Superior temporal gyrus (tissue), 1 donor: ENCODE measurements at regions not wholly inside any gene's neighbourhood (a gene's known extent, or its start where the extent isn't known, plus 50 kb on each side); places are given as distances from the start of the nearest gene placed in this dataset.
A peak's percentile ranks its signal among the peaks of the same experiment; 100 is the strongest.

ENCODE experiments used
- DNase-seq: peaks from one replicate; pipeline ENCODE4 v3.0.0-alpha.2; 2016; ENCODE audit errors: extremely low spot score

DNA sequence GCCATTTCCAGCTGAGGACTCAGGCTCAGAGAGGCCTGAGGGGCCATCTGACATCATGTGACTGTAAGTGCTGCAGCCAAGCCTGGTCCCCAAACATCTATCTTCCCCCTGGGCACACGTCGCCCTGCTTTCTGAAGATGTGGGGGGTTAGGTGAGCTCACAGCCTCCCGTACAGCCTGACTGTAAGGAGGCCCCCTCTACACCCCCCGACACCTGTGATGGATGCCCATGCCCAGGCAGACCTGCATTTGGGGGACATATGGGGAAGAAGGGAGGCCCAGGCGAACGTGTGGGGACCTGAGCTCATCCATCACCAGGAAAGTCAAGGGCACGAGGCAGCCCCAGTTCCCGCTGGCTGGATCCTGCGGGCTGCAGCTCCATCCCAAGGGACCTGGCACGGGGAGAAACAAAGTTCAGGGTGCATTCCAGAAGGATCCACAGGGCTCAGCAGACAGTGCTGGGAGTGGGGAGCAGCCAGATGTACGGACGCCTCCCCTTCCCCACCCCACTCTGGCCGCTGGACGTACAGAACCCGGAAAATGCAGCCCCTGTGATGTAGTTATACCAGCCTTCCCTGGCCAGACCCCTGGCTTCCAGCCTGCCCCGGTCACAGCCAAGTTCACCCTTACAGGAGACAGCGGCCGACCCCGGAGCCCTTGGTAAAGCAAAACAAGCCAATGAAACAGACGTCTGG is 1431.4 kb downstream of the BRD1 start:
- DNase-seq, result no peak

DNA sequence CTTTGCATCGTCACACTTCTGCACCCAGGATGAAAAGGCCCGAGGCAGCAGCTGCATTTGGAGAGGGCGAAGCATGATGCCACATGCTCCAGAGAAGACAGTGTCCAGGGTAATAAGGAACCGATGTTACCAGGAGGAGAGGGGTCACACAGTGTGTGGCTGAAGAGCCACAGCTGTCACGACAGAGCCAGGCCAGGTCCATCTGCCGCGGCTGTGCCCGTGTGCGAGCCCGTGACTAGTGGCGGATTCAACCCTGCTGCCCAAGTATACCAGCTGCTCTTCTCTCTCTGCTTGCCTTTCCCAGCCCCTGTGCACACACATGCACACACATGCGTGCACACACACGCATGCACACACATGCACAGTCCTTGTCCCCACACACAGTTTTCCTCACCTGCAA is 1432.5 kb downstream of the BRD1 start:
- DNase-seq, result no peak

GRCh38 chr22:48394787-48395186 is 1432.9 kb downstream of the BRD1 start:
- no peak for DNase-seq

DNA sequence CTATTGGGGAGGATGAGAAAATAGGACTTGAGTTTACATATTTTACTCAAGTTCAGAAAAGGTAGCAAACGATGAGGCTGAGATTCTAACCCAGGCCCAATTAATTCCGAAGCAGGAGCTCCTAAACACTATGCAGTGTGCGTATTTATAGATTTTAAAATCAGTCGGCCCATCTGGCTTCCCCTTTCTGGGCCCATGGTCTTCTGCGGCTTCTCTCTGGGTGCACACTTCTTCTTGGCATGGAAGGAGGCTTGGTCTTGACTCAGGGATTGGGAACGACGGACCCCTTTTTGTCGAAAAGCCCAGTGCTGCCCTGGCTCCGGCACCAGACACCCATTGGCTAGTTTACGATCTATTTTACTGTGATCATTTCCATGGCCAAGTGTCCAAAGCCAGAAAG is 1433.8 kb downstream of the BRD1 start:
- no peak for DNase-seq

DNA sequence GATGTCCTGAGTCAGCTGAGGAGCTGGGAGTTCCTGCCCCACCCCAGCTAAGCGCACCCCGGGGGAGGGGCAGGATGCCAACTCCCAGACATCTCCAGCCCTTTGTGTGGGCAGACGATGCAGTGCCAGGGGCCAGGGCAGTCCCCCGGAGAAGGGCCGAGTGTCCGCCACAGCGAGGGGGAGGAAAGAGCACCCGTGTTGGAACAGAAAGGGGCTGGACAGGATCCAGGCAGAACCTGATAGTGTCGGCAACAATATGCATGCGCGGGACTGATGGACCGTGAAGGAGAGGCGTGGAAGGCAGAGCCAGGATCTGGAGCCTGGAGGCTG is 1434.7 kb downstream of the BRD1 start:
- no peak for DNase-seq

DNA sequence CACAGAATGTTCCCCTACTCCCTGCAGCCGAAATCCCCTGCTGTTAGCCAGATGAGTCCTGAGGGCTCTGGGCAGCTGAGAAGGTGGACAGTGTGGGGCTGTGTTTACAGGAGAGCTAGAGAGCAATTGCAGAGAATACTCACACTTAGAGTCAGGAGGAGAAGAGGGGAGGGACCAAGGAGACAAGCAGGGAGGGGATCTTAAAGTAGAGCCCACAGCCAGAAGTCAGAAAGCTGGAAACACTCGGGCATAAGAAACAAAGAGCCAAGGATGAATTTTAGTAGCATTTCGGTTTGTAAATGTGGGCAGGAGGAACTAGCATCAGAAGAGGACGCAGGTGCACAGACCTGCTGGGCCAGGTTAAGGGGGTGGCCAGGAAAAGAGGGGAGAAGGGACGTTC is 1435.9 kb downstream of the BRD1 start:
- no peak for DNase-seq

DNA sequence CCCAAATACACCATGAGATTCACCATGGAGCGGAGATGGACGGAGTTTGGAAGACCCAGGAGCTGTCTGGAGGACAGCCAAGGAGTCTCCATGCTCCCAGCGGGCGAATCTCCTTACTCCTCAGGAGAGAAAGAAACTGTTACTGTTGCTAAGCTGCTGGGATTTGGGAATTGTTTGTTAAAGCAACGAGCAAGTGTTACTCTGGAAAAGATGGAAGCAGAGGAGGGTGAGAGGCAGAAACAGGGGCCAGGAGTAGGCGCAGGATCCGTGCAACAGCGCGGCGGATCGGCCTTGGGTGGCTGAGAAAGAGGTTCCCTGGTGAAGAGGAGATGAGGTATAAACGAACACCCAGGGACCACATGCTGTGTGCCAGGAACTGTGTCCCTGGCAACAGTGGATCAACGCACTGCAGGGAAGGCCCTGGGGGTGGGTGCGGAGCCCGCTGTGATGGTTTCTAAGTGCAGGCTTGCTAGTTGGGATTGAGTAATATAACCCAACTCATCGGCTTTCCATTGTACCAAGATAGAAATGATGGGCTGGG is 1436.4 kb downstream of the BRD1 start:
- DNase-seq, result peak; percentile 24

- no peak for DNase-seq
Observed at GRCh38 chr22:48389916-48390315, 1437.8 kb downstream of the BRD1 start.

- DNase-seq, result no peak
Observed at GRCh38 chr22:48382197-48382596, 1445.5 kb downstream of the BRD1 start.

DNA sequence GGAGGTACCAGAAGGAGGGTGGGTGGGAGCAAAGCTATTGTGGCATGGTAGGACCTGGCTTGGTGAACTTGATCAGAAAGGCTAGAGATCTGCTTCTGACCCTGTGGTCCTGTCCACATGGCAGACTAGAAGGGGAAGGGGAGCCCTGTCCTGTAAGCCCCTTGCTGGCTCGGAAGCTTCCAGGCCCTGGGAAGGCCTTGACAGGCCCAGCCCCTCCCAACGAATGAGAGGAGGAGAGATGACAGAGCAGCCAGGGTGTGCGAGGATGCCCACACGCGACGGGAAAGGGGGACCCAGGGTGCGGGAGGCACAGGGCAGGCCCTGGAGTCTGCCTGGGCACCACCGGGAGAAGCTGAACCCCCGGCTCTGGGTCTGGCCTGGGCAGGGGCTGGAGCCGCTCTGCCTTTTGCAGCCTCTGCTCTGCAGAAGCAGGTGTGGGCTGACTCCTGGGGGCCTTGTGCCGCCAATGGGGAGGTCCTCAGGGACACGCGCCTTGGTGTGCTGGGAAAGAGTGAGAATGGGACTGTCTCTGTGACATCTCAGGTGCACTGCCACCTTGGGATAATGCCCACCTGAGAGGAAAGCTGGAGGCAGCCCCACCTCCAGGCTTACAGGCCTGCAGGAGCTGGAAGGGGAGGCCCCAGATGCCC is 1447.5 kb downstream of the BRD1 start:
- no peak for DNase-seq

- DNase-seq, result no peak
Observed at GRCh38 chr22:48379371-48379770, 1448.3 kb downstream of the BRD1 start.

DNA sequence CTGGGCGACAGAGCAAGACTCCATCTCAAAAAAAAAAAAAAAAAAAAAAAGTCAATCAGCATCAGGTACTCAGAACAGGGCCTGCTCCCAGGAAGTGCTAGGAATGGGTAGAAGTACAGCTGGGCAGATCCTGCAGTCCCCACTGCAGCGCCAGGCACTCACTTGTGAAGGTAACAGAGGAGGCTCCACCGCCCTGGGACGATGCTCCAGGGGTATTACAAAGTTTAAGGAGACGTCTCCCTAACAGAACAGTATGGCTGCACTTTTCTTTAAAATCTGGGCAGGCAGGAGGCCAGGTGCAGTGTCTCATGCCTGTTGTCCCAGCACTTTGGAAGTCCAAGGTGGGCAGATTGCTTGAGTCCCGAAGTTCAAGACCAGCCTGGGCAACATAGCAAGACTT is 1449.0 kb downstream of the BRD1 start:
- no peak for DNase-seq

DNA sequence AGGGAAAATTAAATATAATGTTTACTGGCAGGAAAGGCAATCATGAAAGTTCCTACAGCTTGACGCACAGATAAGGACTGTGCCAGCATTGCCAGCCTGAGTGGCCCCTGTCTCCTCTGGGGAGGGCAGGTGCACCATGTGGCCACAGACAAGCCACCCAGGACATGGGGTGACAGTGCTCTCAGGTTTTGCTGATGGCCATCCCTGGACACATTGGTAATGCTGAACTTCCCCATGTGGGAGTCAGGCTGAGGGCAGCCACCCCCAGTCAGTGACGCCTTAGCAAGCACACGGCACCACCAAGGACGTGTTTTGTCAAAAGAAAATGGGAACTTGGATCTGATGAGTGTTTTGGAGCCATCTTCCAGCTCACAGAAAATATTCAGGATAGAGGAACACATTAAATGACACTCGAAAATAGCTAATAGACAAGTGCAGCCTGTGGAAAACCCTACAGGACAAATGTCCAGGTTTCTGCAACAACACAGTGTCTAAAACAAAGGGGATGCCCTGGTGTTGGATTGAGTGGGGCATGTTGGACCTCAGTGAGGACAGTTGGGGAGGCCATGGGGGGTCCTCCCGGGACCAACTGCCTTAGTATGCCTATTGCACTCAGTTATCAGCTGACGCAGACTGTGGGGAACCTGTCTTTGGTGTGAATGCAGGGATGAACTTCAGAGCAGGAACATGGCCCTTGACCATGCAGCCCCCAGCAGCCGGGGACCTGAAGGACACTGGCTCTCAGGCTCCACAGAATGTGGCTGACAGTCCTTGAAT is 1450.5 kb downstream of the BRD1 start:
- DNase-seq, result no peak

DNA sequence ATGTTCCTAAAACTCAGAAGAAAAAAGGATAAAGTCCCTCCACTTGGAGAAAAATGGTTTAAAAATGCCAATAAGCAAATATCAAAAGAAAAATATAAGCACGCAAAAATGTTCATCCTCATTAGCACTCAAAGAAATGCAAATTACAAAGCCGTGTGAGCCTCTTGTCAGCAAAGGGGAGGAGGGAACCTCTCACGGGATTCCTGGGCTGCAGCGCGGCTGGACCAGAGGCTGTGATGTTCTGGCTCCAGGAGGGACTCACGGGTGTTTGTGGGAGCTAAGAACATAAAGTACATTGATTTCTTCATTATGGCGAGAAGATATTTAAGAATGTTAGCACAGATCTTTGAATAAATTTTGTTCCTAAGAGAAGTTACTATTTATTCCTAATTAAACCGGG is 1451.2 kb downstream of the BRD1 start:
- DNase-seq, result no peak

- DNase-seq, result no peak
Observed at GRCh38 chr22:48373626-48374173, 1454.0 kb downstream of the BRD1 start.

DNA sequence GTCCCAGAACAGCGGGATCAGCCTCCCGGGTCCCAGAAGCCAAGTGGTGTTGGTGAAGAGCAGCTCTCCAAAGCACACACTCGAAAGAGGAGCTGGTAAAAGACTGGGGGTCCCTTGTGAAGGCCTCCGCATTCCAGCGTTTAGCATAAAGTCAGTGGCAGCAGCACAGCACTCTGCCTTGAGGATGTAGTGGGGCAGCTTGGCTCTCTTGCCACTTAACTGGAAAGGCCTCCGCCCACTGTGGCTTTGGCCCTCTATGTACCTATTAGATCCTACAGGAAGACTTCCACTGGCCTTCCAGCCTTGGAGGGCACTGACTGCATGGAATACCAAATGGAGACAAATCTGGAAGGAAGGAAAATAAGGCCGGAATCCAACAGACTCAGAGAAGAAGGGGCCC is 1455.3 kb downstream of the BRD1 start:
- no peak for DNase-seq

- DNase-seq, result no peak
Observed at GRCh38 chr22:48371391-48371790, 1456.3 kb downstream of the BRD1 start.

DNA sequence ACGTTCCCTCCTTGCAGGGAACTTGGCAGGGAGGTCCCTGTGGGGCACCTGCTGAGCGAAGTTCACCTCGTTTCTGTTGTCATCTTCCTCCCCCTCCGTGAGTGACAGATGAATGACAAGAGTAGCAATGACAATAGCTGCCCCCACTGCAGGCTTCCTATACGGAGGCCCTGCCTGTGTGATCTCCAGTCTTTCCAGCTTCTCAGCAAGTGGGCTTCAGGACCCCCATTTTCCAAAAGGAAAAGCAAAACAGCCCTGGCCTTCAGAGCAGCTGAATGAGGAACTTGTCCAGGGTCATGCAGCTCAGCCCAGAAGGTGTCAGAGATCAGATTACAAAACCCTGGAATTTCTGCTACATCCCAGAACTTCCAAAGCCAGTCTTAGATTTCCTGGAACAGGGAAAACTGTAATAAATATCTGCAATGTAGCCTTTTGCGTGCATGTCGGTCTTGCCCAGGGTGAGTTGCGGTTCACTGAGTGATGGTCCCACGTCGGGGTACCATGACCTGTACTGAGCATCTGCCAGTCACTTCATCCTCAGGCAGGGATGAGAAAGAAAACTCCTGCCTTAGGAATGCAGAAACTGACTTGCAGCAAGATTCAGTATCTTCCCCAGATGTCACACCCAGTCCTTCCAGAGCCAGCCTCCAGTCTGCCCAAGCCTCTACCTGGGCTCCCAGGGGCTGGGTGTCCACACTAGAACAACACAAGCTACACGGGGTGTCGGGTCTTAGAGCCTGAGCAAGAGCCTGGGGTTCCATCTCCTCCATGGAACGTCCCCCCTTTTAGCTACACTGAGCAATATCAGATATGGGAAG is 1457.0 kb downstream of the BRD1 start:
- DNase-seq, result no peak

- DNase-seq, result no peak
Observed at GRCh38 chr22:48369789-48370507, 1457.7 kb downstream of the BRD1 start.

GRCh38 chr22:48368975-48369525 is 1458.6 kb downstream of the BRD1 start:
- no peak for DNase-seq

- DNase-seq, result no peak
Observed at GRCh38 chr22:48367731-48368130, 1459.9 kb downstream of the BRD1 start.
